ENCODE measurements at regions not wholly inside any gene's neighbourhood (a gene's known extent, or its start where the extent isn't known, plus 50 kb on each side); places are given as distances from the start of the nearest gene placed in this dataset.
"Not testable (repeated sequence)": the region's sequence is repeated elsewhere in the genome, so short reads cannot be mapped to it uniquely, and the experiment has no call there.

- no peak overlapping the region for H3K4me3 ChIP-seq (ENCODE audit: control extremely low read depth in 1 of 5, extremely low read depth in 1 of 5, insufficient read depth in 1 of 5, low read depth in 2 of 5, low read length in 4 of 5)
- no peak overlapping the region for H3K4me3 Mint-ChIP-seq
- CTCF ChIA-PET: interaction anchor here (0.7 kb wide), 1 partner anchor 84 kb away, joined by 3 read pairs; no protein-coding TSS in a partner anchor
Observed at GRCh38 chr14:106228541-106229158, 702.3 kb downstream of the TMEM121 start.

DNA sequence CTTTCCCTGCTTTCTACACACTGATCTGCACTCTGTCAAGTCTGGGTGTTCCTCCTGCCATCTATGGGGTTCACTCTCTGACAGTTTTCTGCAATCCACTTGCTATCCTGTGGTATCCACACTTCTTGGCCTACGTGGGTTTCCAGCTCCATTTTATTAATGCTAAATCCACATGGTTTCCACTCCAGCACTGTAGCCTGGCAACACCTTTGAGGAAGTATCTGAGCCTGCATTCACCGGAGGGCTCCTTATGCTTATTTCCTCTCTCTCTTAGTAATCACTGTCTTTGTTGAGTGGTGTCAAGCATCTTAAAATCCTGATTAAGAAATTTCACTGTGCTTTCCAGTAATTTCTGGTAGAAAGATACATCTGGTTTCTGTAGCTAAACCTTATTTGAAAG, 703.7 kb downstream of the TMEM121 start:
- Histone ChIP-seq H4K20me1 (ENCODE audit: control insufficient read depth, insufficient read depth, low read length, poor library complexity, severe bottlenecking) (no peaks in the 10 kb centered on the region), H3K79me2 (ENCODE audit: control insufficient read depth, insufficient read depth, low read length) (no peaks in the 10 kb centered on the region), H3K27ac (ENCODE audit: low read length in 2 of 2) (no peak overlapping the region), H3K4me2 (replicated peaks; ENCODE audit: low read depth, low read length, poor library complexity, severe bottlenecking) (no peak overlapping the region), H3K36me3 (replicated peaks in 1 of 2; ENCODE audit: control extremely low read depth in 1 of 2, control insufficient read depth in 1 of 2, extremely low read depth in 1 of 2, insufficient read depth in 2 of 2, low read length in 1 of 2) (no peaks in the 10 kb centered on the region), H3K4me1 (ENCODE audit: control insufficient read depth in 2 of 2, insufficient read depth in 2 of 2, low read length in 2 of 2) (peaks cover 0 to 4% of the 10 kb centered on the region in 2 donors), H3K4me3 (ENCODE audit: control extremely low read depth in 1 of 5, extremely low read depth in 1 of 5, insufficient read depth in 1 of 5, low read depth in 2 of 5, low read length in 4 of 5) (no peak overlapping the region), H3K27me3 (replicated peaks in 1 of 4; ENCODE audit: control extremely low read depth in 1 of 4, control insufficient read depth in 3 of 4, insufficient read depth in 4 of 4, low read length in 3 of 4) (no peaks in the 10 kb centered on the region), H3K9ac (ENCODE audit: low read length) (no peak overlapping the region), H2AFZ (ENCODE audit: insufficient read depth, low read depth, low read length, poor library complexity, severe bottlenecking) (no peak overlapping the region), H3K9me3 (ENCODE audit: control extremely low read depth in 1 of 3, control insufficient read depth in 2 of 3, insufficient read depth in 1 of 3, low read length in 2 of 3) (no peaks in the 10 kb centered on the region)
- TF ChIP-seq CTCF (IDR thresholded peaks at IDR 0.05) (no peak), EZH2 (IDR thresholded peaks at IDR 0.05; ENCODE audit: borderline replicate concordance, insufficient read depth, low read depth, low read length, poor library complexity, severe bottlenecking) (no peak)
- ATAC-seq (ENCODE audit: low read depth): no peak
- Mint-ChIP-seq H3K9me3 (ENCODE audit: insufficient read depth) (no peaks in the 10 kb centered on the region), H3K4me3 (no peak overlapping the region), H3K27me3 (peaks cover 4% of the 10 kb centered on the region), H3K4me1 (peaks cover 10% of the 10 kb centered on the region), H3K27ac (no peak overlapping the region)
- DNase-seq: no peak
- ChIA-PET CTCF (no interaction called here), POLR2A (no interaction called here)
- 17% methylated on average over 1 of the region's 2 CpGs for WGBS (ENCODE audit: insufficient coverage)
- intact Hi-C loops (cut with micrococcal nuclease): no loop called here

More at GRCh38 chr14:106228541-106229158, 702.3 kb downstream of the TMEM121 start:
- H3K27me3 ChIP-seq (replicated peaks in 1 of 4; ENCODE audit: control extremely low read depth in 1 of 4, control insufficient read depth in 3 of 4, insufficient read depth in 4 of 4, low read length in 3 of 4): no peaks in the 10 kb centered on the region
- no peaks in the 10 kb centered on the region for H3K36me3 ChIP-seq (replicated peaks in 1 of 2; ENCODE audit: control extremely low read depth in 1 of 2, control insufficient read depth in 1 of 2, extremely low read depth in 1 of 2, insufficient read depth in 2 of 2, low read length in 1 of 2)
- no peak overlapping the region for H3K4me2 ChIP-seq (replicated peaks; ENCODE audit: low read depth, low read length, poor library complexity, severe bottlenecking)
- no peak overlapping the region for H2AFZ ChIP-seq (ENCODE audit: insufficient read depth, low read depth, low read length, poor library complexity, severe bottlenecking)
- no peak for ATAC-seq (ENCODE audit: low read depth)
- no peak overlapping the region for H3K27ac ChIP-seq (ENCODE audit: low read length in 2 of 2)
- no peak overlapping the region for H3K9ac ChIP-seq (ENCODE audit: low read length)
- TF ChIP-seq CTCF (IDR thresholded peaks at IDR 0.05) (no peak), EZH2 (IDR thresholded peaks at IDR 0.05; ENCODE audit: borderline replicate concordance, insufficient read depth, low read depth, low read length, poor library complexity, severe bottlenecking) (no peak)
- DNase-seq: no peak
- intact Hi-C loops (cut with micrococcal nuclease): no loop called here
- no peak overlapping the region for H3K27ac Mint-ChIP-seq
- no peaks in the 10 kb centered on the region for H3K9me3 Mint-ChIP-seq (ENCODE audit: insufficient read depth)
- peaks cover 12% of the 10 kb centered on the region for H3K27me3 Mint-ChIP-seq
- H3K4me1 Mint-ChIP-seq: peaks cover 3% of the 10 kb centered on the region
- H3K4me1 ChIP-seq (ENCODE audit: control insufficient read depth in 2 of 2, insufficient read depth in 2 of 2, low read length in 2 of 2): no peaks in the 10 kb centered on the region
- no CpG with 5 or more reads among the region's 6 CpGs for WGBS (ENCODE audit: insufficient coverage)
- no peaks in the 10 kb centered on the region for H3K79me2 ChIP-seq (ENCODE audit: control insufficient read depth, insufficient read depth, low read length)
- H3K9me3 ChIP-seq (ENCODE audit: control extremely low read depth in 1 of 3, control insufficient read depth in 2 of 3, insufficient read depth in 1 of 3, low read length in 2 of 3): no peaks in the 10 kb centered on the region
- no peaks in the 10 kb centered on the region for H4K20me1 ChIP-seq (ENCODE audit: control insufficient read depth, insufficient read depth, low read length, poor library complexity, severe bottlenecking)
- POLR2A ChIA-PET: no interaction called here

DNA sequence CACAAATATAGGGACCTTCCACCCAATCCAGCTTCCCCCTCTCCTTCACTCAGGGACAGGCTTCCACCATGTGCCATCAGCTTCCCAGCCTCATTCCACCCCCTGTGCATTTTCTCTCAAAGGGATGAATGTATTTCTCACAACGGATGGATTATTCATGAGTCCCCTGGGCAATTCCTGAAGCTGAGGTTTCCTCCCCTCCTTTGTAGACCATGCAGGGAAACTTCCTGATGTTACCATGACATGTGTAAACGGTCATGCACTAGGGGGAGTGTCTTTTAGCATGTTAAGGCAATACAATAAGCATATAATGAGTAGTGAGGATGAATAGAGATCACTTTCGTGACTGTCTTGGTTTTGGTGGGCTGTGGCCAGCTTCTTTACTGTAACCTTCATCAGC, 706.8 kb downstream of the TMEM121 start:
- WGBS (ENCODE audit: insufficient coverage): no CpG with 5 or more reads among the region's 3 CpGs
- H3K27me3 Mint-ChIP-seq; H3K36me3 ChIP-seq (replicated peaks in 1 of 2; ENCODE audit: control extremely low read depth in 1 of 2, control insufficient read depth in 1 of 2, extremely low read depth in 1 of 2, insufficient read depth in 2 of 2, low read length in 1 of 2); CTCF ChIA-PET; H3K4me1 ChIP-seq (ENCODE audit: control insufficient read depth in 2 of 2, insufficient read depth in 2 of 2, low read length in 2 of 2); H2AFZ ChIP-seq (ENCODE audit: insufficient read depth, low read depth, low read length, poor library complexity, severe bottlenecking); H3K4me2 ChIP-seq (replicated peaks; ENCODE audit: low read depth, low read length, poor library complexity, severe bottlenecking); H3K27ac Mint-ChIP-seq; H3K9me3 Mint-ChIP-seq (ENCODE audit: insufficient read depth); POLR2A ChIA-PET; ATAC-seq (ENCODE audit: low read depth); DNase-seq; H3K27ac ChIP-seq (ENCODE audit: low read length in 2 of 2); H3K9ac ChIP-seq (ENCODE audit: low read length); H3K27me3 ChIP-seq (replicated peaks in 1 of 4; ENCODE audit: control extremely low read depth in 1 of 4, control insufficient read depth in 3 of 4, insufficient read depth in 4 of 4, low read length in 3 of 4); H4K20me1 ChIP-seq (ENCODE audit: control insufficient read depth, insufficient read depth, low read length, poor library complexity, severe bottlenecking); H3K4me3 ChIP-seq (ENCODE audit: control extremely low read depth in 1 of 5, extremely low read depth in 1 of 5, insufficient read depth in 1 of 5, low read depth in 2 of 5, low read length in 4 of 5); intact Hi-C loops (cut with micrococcal nuclease); H3K9me3 ChIP-seq (ENCODE audit: control extremely low read depth in 1 of 3, control insufficient read depth in 2 of 3, insufficient read depth in 1 of 3, low read length in 2 of 3); H3K4me3 Mint-ChIP-seq; H3K79me2 ChIP-seq (ENCODE audit: control insufficient read depth, insufficient read depth, low read length): not testable (repeated sequence)
- peaks cover 12% of the 10 kb centered on the region for H3K4me1 Mint-ChIP-seq
